SK-N-SH (cell line): ENCODE measurements at regions not wholly inside any gene's neighbourhood (a gene's known extent, or its start where the extent isn't known, plus 50 kb on each side); places are given as distances from the start of the nearest gene placed in this dataset.

Experiments
- CTCF ChIA-PET: fragments of 300-600, 350-600 bp; formaldehyde crosslinking; extraction: SDS; loops from one replicate; lab custom pipeline; 2021; lab: Yijun Ruan, JAX
- POLR2A ChIA-PET: fragments of 350-600 bp; sonication (Branson Sonifier 250); formaldehyde crosslinking; extraction: SDS; loops from one replicate; lab custom pipeline; 2020; ENCODE audit warnings: antibody characterized with exemption, inconsistent platforms; lab: Yijun Ruan, JAX
- DNase-seq: peaks from one replicate; pipeline ENCODE4 v3.0.0; 2012
- H2AFZ ChIP-seq: fragments of 200-600 bp; sonication (generic); 2 replicates; pipeline ENCODE4 v1.8.1; 2016; ENCODE audit warnings: antibody characterized with exemption, mild to moderate bottlenecking, low read depth
- H3F3A ChIP-seq: fragments of 200-600 bp; sonication (generic); replicated peaks from 2 replicates; pipeline ENCODE3; 2016; ENCODE audit warnings: antibody characterized with exemption, mild to moderate bottlenecking; ENCODE audit not compliant: insufficient read depth
- H3K27ac ChIP-seq, 2 experiments: fragments of 200-500 bp in 1 of 2; fragments of 200-600 bp in 1 of 2; sonication (Bioruptor generic) in 1 of 2; sonication (generic), shearing (Covaris generic) in 1 of 2; 2 replicates each; pipeline versions ENCODE4 v1.5.1 to v1.6.1; 2014 to 2016; ENCODE audit warnings: low read depth in 2 of 2, inconsistent platforms in 1 of 2, low read length in 1 of 2, mild to moderate bottlenecking in 1 of 2, mixed read lengths in 1 of 2
- H3K27me3 ChIP-seq: fragments of 200-600 bp; sonication (generic), shearing (Covaris generic); 2 replicates; pipeline ENCODE4 v1.6.1; 2016; ENCODE audit warnings: mixed run types; ENCODE audit not compliant: insufficient read depth
- H3K36me3 ChIP-seq, 2 experiments: fragments of 200-500 bp in 1 of 2; fragments of 200-600 bp in 1 of 2; sonication (Bioruptor generic) in 1 of 2; sonication (generic) in 1 of 2; replicated peaks in 1 of 2; 2 replicates each; pipeline versions ENCODE3 to v1.5.1; 2014 to 2016; ENCODE audit warnings: low read length in 1 of 2, mild to moderate bottlenecking in 1 of 2; ENCODE audit not compliant: insufficient read depth in 2 of 2, control insufficient read depth in 1 of 2
- H3K4me1 ChIP-seq, 2 experiments: fragments of 200-500 bp in 1 of 2; fragments of 200-600 bp in 1 of 2; sonication (Bioruptor generic) in 1 of 2; sonication (generic), shearing (Covaris generic) in 1 of 2; 2 replicates each; pipeline versions ENCODE4 v1.5.1 to v1.6.1; 2014 to 2016; ENCODE audit warnings: low read depth in 1 of 2, low read length in 1 of 2, mixed run types in 1 of 2; ENCODE audit not compliant: insufficient read depth in 2 of 2, control insufficient read depth in 1 of 2
- H3K4me2 ChIP-seq: fragments of 200-600 bp; sonication (generic), shearing (Covaris generic); 2 replicates; pipeline ENCODE4 v1.6.1; 2017; ENCODE audit warnings: mixed run types
- H3K4me3 ChIP-seq, 2 experiments: fragments of 200-500 bp in 1 of 2; fragments of 200-600 bp in 1 of 2; sonication (Bioruptor generic) in 1 of 2; sonication (generic), shearing (Covaris generic) in 1 of 2; 2 replicates each; pipeline versions ENCODE4 v1.5.1 to v1.8.1; 2014 to 2016; ENCODE audit warnings: low read depth in 2 of 2, inconsistent platforms in 1 of 2, low read length in 1 of 2, mild to moderate bottlenecking in 1 of 2, mixed read lengths in 1 of 2, moderate library complexity in 1 of 2
- H3K79me2 ChIP-seq: fragments of 200-600 bp; sonication (generic); 2 replicates; pipeline ENCODE4 v1.8.1; 2017; ENCODE audit warnings: mild to moderate bottlenecking; ENCODE audit not compliant: insufficient read depth
- H3K9ac ChIP-seq: fragments of 200-600 bp; sonication (generic); 2 replicates; pipeline ENCODE4 v1.6.1; 2017; ENCODE audit warnings: mixed run types
- H3K9me2 ChIP-seq: fragments of 200-600 bp; sonication (generic); 2 replicates; pipeline ENCODE4 v1.6.1; 2017; ENCODE audit warnings: mixed run types
- H3K9me3 ChIP-seq: fragments of 200-600 bp; sonication (generic); 2 replicates; pipeline ENCODE4 v1.6.1; 2017; ENCODE audit warnings: mixed run types, mild to moderate bottlenecking, moderate library complexity
- H4K20me1 ChIP-seq: fragments of 200-600 bp; sonication (generic); 2 replicates; pipeline ENCODE4 v1.6.1; 2017; ENCODE audit warnings: mild to moderate bottlenecking, mixed run types; ENCODE audit not compliant: insufficient read depth
- EZH2phosphoT487 ChIP-seq: fragments of 200-600 bp; sonication (generic); IDR thresholded peaks from 2 replicates; pipeline ENCODE4 v1.6.1; 2017; ENCODE audit warnings: low read depth, mixed run types, mild to moderate bottlenecking, antibody characterized with exemption, moderate library complexity, borderline replicate concordance
- GATA2 ChIP-seq: sonication (generic); formaldehyde crosslinking; IDR thresholded peaks from 2 replicates; pipeline ENCODE4 v1.5.0; 2020; ENCODE audit warnings: mild to moderate bottlenecking, missing genetic modification reagents
- MEF2A ChIP-seq: IDR thresholded peaks from 2 replicates; pipeline ENCODE4 v1.4.0; 2012; ENCODE audit warnings: low read depth, borderline replicate concordance
- POLR2AphosphoS5 ChIP-seq: IDR thresholded peaks from 2 replicates; pipeline ENCODE4 v1.6.1; 2012; ENCODE audit warnings: low read depth, low read length
- RAD21 ChIP-seq: IDR thresholded peaks from 2 replicates; pipeline ENCODE4 v1.6.1; 2012; ENCODE audit warnings: mild to moderate bottlenecking, low read length
- RXRA ChIP-seq: IDR thresholded peaks from 2 replicates; pipeline ENCODE4 v1.4.0; 2012; ENCODE audit warnings: low read depth, mild to moderate bottlenecking, borderline replicate concordance
- TAF1 ChIP-seq: IDR thresholded peaks from 2 replicates; pipeline ENCODE4 v1.6.1; 2012; ENCODE audit warnings: low read depth, mild to moderate bottlenecking, low read length, moderate library complexity, borderline replicate concordance
- TCF12 ChIP-seq: IDR thresholded peaks from 2 replicates; pipeline ENCODE4 v1.4.0; 2012
- USF1 ChIP-seq: IDR thresholded peaks from 2 replicates; pipeline ENCODE4 v1.4.0; 2012; ENCODE audit warnings: low read depth, borderline replicate concordance
- USF2 ChIP-seq: fragments of 150-350 bp; IDR thresholded peaks from 2 replicates; pipeline ENCODE4 v1.6.1; 2017; ENCODE audit warnings: antibody characterized with exemption, low read length, low read depth, borderline replicate concordance
- WGBS: methylation state at CpG from one replicate; pipeline ENCODE4 v1.1.6; 2017; ENCODE audit warnings: low lambda C conversion rate; 5-methylcytosine and 5-hydroxymethylcytosine counted together
- TF ChIP-seq, protein P1 (sequence below): IDR thresholded peaks from 2 replicates; pipeline ENCODE4; 2012
- TF ChIP-seq, protein P2 (sequence below): IDR thresholded peaks from 2 replicates; pipeline ENCODE4 v1.4.0; 2012; ENCODE audit warnings: low read depth

DNA sequence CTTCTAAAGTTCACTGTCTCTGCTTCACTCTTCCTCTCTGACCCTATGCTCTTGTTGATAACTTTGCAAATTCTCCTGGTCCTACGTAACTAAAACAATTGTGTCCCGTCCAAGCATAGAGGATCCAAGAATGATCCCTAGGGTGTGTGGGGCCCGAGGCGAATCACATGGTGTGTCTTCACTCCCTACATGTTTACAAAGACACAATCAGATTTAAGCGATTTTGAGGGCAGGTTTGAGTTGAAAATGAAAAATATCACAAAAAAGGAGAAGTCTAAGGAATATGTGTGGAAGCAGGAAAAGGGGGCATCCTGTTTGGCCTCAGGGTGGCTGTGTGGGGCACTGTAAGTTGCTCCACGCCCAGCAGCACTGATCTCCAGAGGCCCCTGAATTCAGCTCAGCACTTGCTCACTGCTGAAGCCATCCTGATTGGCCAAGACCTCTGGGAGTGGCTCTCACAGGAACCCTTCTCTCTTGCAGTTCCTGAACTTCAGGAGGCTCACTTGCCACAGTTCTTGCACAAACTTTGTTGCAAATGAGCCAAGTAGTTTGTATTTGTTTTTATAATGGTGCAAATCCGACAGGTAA is 363.6 kb downstream of the ZNF521 start (continued):
- no peak for TF ChIP-seq GATA2 (CRISPR knock-in tag)
- TF ChIP-seq, protein P1, sequence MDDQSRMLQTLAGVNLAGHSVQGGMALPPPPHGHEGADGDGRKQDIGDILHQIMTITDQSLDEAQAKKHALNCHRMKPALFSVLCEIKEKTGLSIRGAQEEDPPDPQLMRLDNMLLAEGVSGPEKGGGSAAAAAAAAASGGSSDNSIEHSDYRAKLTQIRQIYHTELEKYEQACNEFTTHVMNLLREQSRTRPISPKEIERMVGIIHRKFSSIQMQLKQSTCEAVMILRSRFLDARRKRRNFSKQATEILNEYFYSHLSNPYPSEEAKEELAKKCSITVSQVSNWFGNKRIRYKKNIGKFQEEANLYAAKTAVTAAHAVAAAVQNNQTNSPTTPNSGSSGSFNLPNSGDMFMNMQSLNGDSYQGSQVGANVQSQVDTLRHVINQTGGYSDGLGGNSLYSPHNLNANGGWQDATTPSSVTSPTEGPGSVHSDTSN, result no peak
- TF ChIP-seq, protein P2, sequence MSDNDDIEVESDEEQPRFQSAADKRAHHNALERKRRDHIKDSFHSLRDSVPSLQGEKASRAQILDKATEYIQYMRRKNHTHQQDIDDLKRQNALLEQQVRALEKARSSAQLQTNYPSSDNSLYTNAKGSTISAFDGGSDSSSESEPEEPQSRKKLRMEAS, result no peak

- Histone ChIP-seq H3K4me1 (peaks cover 0 to 3% of the 10 kb centered on the region in 2 experiments; a peak in 1 of 4 replicates), H3K36me3 (no peaks in the 10 kb centered on the region), H3K4me3 (no peak overlapping the region), H3K9me2 (no peaks in the 10 kb centered on the region), H3K79me2 (no peaks in the 10 kb centered on the region), H4K20me1 (no peaks in the 10 kb centered on the region), H3F3A (peaks cover 4% of the 10 kb centered on the region), H3K4me2 (no peak overlapping the region), H3K9ac (no peak overlapping the region), H3K27me3 (no peaks in the 10 kb centered on the region), H2AFZ (no peak overlapping the region), H3K9me3 (no peaks in the 10 kb centered on the region), H3K27ac (no peak overlapping the region)
- no peak for DNase-seq
- POLR2A ChIA-PET, result no interaction called here
- WGBS, result 77% methylated on average over 7 of the region's 7 CpGs
- CTCF ChIA-PET, result no interaction called here
- no peak for TF ChIP-seq RXRA
- TF ChIP-seq USF2, result no peak
- no peak for TF ChIP-seq USF1
- no peak for TF ChIP-seq RAD21
- no peak for TF ChIP-seq TCF12
- no peak for TF ChIP-seq EZH2phosphoT487
- no peak for TF ChIP-seq MEF2A
- no peak for TF ChIP-seq TAF1
- TF ChIP-seq POLR2AphosphoS5, result no peak
Observed at GRCh38 chr18:24989760-24990593, 362.0 kb downstream of the ZNF521 start.
